ENCODE measurements at regions not wholly inside any gene's neighbourhood (a gene's known extent, or its start where the extent isn't known, plus 50 kb on each side); places are given as distances from the start of the nearest gene placed in this dataset.

- TF ChIP-seq ZFX (IDR thresholded peaks at IDR 0.05) (no peak), CTCF (conservative IDR thresholded peaks at IDR 0.05) (no peak)
- H3K27ac ChIP-seq, result no peak overlapping the region
Measured at GRCh38 chr6:143613749-143614148, 64.0 kb upstream of the PHACTR2 start.

- TF ChIP-seq ZFX (IDR thresholded peaks at IDR 0.05) (no peak), CTCF (conservative IDR thresholded peaks at IDR 0.05) (no peak)
Measured at GRCh38 chr6:143612186-143612585, 65.6 kb upstream of the PHACTR2 start.

GRCh38 chr6:143611580-143611979 lies 66.2 kb upstream of the PHACTR2 start:
- no peak for TF ChIP-seq ZFX (IDR thresholded peaks at IDR 0.05)
- TF ChIP-seq CTCF (conservative IDR thresholded peaks at IDR 0.05), result no peak
- no peak overlapping the region for H3K27ac ChIP-seq

More at GRCh38 chr6:143612186-143612585, 65.6 kb upstream of the PHACTR2 start:
- no peak overlapping the region for H3K27ac ChIP-seq

GRCh38 chr6:143609972-143610371 lies 67.8 kb upstream of the PHACTR2 start:
- TF ChIP-seq CTCF (conservative IDR thresholded peaks at IDR 0.05) (no peak), ZFX (IDR thresholded peaks at IDR 0.05) (no peak)
- no peak overlapping the region for H3K27ac ChIP-seq

GRCh38 chr6:143609501-143609900 lies 68.3 kb upstream of the PHACTR2 start:
- TF ChIP-seq CTCF (conservative IDR thresholded peaks at IDR 0.05), result no peak
- no peak for TF ChIP-seq ZFX (IDR thresholded peaks at IDR 0.05)
- no peak overlapping the region for H3K27ac ChIP-seq

- H3K27ac ChIP-seq, result no peak overlapping the region
- TF ChIP-seq CTCF (conservative IDR thresholded peaks at IDR 0.05) (no peak), ZFX (IDR thresholded peaks at IDR 0.05) (no peak)
Measured at GRCh38 chr6:143608906-143609305, 68.9 kb upstream of the PHACTR2 start.

- no peak for TF ChIP-seq ZFX (IDR thresholded peaks at IDR 0.05)
- H3K27ac ChIP-seq, result no peak overlapping the region
Measured at GRCh38 chr6:143607974-143608373, 69.8 kb upstream of the PHACTR2 start.

GRCh38 chr6:143607168-143607567 lies 70.6 kb upstream of the PHACTR2 start:
- TF ChIP-seq ZFX (IDR thresholded peaks at IDR 0.05) (no peak), CTCF (conservative IDR thresholded peaks at IDR 0.05) (no peak)
- no peak overlapping the region for H3K27ac ChIP-seq
